GM19463 (cell line): ENCODE measurements at regions not wholly inside any gene's neighbourhood (a gene's known extent, or its start where the extent isn't known, plus 50 kb on each side); places are given as distances from the start of the nearest gene placed in this dataset.

Experiments
- ATAC-seq: cut with Tn5 transposase; IDR thresholded peaks from one replicate; pipeline ENCODE4 v1.9.1; 2021; ENCODE audit warnings: mild to moderate bottlenecking, moderate library complexity; ENCODE audit not compliant: unreplicated experiment

DNA sequence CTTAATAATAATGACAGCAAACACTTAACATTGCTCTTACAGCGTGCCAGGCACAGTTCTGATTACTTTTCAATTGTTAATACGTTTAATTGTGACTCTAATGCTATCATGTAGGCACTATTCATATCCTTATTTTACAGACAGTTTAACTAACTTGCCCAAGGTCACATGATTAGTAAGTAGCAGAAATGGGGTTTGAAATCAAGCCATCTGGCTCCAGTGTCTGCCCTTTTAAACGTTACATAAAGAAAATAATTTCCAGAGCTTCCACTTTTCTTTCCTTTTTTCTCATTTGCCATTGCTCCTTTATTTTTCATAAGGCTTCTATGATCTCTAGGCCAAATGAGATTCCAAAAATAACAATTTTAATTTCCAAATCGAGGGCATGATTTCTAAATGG lies 50.6 kb upstream of the IKZF2 start:
- ATAC-seq = no peak

DNA sequence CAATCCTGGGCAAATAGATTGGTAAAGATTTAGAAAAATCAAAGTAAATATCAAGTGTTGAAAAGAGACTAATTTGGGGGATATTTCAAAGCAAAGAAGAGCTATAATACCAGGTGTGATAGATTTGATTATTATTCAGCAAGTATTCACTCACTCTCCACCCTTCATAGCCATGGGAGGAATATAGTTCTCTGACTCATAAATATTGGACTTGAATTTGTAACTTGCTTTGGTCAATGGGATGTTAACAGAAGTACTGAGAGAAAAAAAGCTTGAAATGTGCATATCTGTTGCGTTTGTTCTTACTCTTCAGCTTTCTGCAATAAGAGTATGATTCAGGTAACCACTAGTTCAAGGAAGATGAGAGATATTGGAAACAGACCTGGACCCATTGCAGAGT lies 54.5 kb upstream of the IKZF2 start:
- ATAC-seq = no peak

DNA sequence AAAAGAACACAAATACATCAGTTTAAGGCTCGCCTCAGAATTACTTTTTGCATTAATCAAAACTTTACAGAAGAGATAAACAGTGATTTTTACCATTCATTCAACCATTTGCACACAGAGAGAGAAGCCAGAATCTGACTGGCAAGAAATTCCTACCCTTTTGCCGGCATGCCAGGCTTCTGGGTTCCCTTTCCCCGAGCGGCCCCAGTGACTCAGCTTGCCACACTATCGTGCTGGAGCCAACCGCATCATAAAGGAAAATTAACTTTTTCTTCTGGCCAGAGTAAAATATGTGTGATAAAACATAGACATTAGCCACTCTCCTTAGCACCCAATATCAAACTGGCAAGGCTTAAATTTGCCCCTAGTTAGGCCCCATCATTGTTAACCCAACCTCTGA lies 61.8 kb upstream of the IKZF2 start:
- ATAC-seq = no peak

DNA sequence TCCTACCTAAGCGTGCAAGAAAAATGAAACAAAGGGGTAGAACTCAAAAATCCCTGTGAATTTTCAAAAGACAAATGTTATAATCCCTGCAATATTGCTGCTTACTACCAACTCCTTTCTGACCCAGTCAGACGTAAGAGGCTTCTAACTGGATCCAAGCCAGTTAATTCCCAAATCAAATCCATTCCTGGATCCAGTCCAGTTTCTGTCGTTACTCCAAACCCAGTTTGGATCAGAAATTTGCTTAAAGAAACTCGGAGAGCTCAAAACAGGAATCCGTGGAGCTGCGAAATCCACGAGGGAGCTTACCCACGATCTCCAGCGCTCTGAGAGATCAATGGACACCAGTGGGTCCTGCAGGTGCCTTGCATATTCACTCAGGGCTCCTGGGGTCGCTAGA lies 62.8 kb upstream of the IKZF2 start:
- no peak for ATAC-seq

DNA sequence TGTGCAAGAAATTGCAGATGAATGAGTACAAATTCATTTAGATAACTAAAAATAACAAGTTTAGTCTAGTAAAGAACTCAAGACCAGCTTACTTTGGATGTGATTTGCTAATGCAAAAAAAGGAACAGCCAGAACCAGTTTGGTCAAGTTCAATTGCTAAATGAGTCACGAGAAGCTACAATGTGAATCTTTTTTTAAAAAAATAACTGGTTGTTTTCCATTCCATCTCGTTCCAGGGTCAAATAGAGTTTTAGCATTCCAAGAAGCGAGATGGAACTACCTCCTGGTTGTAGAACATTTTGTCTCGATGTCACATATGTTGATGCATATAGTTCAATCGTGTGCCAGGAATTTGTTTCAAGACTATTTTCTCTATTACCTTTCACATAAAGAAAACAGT lies 65.0 kb upstream of the IKZF2 start:
- ATAC-seq = no peak

DNA sequence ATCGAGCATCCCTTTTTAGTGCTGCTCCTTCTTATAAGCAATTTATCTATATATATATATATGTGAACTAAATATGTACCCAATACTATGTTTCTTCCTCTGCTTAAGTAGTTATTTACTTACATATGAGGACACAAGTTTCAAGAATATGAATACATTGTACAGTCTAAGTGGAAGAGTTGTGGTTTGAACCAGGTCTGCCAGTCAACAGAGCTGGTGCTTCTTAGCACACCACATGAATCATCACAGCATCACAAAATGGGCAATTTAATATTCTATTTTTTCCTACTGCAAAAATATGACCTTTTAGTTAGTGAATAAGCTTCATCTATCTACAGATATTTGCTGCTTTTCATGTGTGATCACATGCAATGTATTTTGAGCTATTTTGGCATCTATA lies 64.4 kb upstream of the SPAG16 start:
- ATAC-seq = no peak

DNA sequence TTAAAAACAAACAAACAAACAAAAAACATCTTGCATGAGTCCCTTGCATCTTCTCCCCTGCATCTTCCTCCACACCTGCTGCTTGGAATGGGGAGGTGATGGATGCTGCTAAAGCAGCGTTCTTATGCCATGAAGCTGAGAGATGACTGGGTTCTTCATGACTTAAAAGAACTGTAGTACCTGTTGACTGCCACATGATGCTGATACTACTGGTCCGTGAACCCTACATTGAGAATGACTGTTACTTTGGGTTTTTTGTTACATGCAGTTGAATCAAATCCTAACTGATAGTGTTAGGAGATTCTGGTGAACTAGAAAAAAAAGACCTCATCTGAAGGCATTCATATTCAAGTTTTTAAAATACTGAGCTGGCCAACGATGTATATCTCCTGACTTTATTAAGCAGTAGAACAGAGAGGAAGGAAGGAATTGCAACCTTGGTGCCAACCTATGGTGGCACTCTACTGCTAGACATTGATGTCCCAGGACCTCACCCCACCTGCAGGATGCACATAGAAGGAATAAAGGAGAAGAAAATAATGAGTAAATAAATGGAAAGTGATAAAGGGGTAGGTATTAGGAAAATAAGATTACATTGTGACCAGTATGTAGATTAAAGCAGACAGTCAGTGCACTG lies 63.2 kb upstream of the SPAG16 start:
- no peak for ATAC-seq

DNA sequence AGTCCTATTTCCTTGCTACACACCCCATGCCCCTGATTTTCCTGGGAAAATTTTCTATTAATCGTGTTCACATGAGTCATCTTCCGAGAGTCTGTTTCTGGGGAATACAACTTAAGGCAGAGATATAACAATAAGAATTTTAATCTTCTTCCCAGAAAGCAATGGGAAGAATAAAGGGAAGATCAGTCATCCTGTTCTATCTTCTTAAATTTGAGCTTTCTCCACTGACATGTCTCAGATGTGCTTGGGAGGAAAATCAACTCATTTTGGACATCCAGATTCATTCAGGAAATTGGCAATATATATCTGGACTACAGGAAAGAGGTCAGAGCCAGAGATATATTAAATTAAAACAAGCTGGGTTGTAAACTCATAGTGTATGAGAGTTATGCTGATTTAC lies 62.3 kb upstream of the SPAG16 start:
- no peak for ATAC-seq

DNA sequence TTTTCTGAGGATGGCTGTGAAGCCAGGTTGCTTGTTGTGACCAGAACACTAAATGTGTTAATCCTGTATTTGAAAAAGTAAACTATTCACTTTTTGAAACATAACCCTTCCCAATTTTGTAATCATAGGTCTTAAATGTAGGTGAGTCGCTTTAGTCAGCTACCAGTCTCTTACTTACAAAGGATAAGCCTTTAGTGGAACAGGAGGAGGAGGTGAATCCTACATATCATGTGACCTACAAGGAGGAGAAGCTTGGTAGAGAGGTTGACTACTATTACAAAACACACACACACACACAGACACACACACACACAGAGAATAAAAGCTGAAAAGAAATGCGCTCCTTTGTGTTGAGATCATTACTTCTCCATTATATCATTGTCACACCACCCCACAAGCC lies 59.9 kb upstream of the SPAG16 start:
- ATAC-seq = no peak

DNA sequence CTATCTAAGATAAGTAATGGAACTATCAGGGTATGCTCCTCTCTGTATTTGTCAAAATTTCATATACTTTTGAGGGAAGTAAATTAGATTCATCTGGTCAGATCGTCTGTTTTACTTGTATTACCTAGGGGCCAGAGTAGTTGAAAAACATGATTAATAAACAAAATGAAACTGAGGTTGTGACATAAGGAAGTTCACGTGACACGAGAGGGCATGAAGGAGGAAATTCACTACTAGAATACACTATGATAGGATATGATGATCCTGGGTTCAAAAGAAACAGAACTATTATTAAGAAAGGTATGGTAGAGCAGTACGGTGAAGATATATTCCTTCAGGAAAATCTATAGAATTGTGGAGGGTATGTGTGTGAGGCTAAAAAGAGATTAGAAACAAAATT lies 58.4 kb upstream of the SPAG16 start:
- ATAC-seq = no peak

DNA sequence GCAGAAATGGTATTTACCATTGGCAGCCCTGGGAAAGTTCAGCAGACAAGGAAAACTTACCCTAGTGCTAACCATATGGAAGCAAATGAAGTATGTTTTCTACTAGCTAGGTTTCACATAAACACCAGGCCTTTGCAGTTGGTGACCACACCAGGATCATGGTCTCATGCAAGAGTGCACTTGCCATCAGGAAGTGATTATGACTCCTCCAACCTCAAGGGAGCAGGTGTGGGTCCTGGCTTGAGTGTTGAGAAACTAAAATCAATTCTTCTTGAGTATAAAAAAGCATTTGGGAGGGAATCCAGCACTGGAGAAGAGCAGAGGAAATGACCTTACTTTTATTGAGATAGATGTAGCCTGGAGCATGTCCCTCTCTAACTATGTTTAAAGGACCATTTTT lies 56.8 kb upstream of the SPAG16 start:
- peak; percentile 88 for ATAC-seq

DNA sequence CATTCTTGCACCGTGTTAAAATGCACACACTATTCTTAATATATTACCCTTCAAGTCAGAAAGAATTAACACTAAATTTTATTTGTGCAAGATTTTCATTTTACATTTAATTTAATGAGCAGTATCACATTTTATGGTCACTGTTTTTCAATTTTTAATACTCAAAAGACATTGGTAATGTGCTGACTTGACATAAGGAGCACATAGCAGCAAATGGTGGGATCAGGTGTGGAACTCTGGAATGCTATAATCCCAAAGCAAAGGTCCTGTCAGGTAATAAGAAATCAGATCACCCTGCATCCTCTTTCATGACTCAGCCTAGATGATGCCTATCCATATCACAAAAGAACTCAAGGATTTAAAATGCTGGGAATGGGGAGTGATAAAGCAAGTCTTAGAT lies 55.6 kb upstream of the SPAG16 start:
- no peak for ATAC-seq

DNA sequence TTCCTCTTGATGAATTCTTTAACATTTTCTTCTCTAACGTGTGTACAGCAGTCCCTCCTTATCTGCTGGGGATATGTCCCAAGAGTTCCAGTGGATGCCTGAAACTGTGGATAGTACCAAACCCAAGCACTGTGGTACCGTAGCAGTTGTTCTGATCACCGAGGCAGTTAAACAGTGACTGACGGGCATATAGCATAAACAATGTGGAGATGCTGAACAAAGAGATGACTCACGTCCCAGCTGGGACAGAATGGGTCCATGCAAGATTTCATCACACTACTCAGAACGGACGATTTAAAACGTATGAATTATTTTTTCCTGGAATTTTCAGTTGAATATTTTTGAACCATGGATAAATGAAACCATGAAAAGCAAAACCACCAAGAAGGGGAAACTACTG lies 54.5 kb upstream of the SPAG16 start:
- peak; percentile 22 for ATAC-seq

DNA sequence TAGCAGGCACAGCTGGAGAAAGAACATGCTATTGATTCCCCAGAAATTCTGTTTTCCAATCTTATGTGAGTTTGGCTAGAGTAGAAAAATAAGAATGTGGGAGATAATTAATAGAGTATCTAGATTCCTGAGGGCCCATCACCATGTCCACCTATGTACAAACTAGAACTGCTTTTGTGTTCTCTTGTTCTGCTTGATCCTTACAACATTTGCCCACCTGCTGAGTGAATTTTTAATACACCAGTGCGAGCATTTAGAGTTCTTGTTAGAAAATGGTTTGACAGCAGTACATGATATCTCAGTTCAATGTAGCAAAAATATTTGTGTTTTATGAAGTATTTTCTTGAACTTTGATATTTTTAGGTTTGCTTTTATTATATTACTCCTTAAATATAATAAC lies 52.3 kb upstream of the SPAG16 start:
- ATAC-seq = no peak

DNA sequence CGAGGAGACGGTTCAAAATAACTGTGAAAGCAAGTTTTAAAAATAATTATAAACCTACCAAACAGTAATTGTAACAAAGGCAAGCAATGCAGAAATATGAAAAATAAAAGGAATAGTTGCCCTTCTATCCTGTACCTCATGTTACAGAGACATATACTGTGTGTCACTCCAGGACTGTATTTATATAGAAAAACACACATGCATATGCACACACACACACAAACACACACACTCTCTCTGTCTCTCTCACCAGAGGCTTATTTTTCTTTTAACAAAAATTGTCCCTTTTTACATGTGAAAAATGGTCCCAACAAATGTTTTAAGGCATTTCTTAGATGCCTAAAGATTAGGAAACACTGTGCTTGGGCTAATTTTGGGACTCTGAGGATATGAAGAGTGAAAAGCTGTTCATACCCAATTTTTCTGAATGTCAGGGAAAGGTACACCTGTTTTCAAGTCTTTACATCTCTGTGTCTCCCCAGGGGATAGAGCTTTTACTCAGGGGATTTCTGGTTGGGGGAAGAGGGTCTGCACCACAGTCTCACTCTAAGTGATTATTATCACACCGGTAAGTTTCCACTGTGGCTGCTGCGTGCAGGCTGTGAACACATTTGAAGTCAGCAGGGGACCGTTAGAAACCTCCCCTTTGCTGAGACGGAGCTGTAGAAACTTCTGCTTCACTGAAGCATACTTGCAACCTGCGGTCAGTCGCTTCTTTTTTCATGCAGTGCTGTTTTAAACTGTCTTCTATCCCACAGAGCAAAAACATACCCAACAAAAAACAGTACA lies 51.4 kb upstream of the SPAG16 start:
- ATAC-seq = peak; percentile 87

DNA sequence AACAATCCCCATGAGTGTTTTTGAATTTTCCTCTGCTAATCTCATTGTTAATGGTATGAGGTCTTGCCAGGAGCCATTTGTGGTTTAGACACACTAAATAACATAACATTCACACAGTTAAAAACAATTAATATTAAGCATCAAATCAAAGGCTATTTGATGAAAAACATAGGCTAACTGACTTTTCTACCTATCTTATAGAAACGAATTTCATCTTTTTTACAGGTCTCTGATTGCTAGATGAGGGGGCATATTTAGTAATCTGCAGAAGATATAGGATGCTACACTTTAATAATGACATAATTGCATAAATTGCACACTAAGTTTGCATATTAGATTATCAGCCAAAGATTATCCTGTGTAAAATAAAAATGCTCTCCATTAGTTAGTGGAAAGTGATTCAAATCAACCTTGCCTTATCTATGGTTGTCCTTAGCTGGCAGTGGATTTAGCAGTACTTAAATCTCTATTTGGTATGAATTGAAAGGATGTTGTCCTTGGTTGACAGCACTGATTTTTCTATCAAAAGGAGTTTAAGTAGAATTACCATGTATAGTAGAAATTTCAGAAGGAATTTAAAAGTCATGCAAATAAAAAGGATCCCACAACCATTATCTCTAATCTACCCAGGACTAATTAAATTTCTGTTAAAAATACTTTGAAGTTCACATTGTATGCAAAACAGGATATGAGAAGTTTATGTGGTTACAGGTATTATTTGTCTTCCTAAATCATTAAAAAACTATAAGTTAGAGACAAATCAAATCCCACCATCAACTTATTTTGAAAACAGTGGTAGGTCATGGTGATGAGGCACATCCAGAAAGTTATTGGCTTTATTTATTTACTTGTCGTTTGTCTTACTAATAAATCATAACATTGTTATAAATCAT lies 50.6 kb upstream of the SPAG16 start:
- ATAC-seq = no peak
